Fibroblast of villous mesenchyme (primary cell): ENCODE measurements at regions not wholly inside any gene's neighbourhood (a gene's known extent, or its start where the extent isn't known, plus 50 kb on each side); places are given as distances from the start of the nearest gene placed in this dataset.

Experiments
- DNase-seq: peaks from one replicate; pipeline ENCODE4 v3.0.0-alpha.2; 2010; ENCODE audit warnings: low read depth
- H3K4me3 ChIP-seq: 2 replicates; pipeline ENCODE4 v1.5.1; 2011; ENCODE audit warnings: low read depth, mild to moderate bottlenecking, low read length
- TF ChIP-seq, protein P1 (sequence below): IDR thresholded peaks from 2 replicates; pipeline ENCODE4 v1.5.1; 2012; ENCODE audit warnings: low read depth, mild to moderate bottlenecking, low read length; ENCODE audit not compliant: insufficient read depth

DNA sequence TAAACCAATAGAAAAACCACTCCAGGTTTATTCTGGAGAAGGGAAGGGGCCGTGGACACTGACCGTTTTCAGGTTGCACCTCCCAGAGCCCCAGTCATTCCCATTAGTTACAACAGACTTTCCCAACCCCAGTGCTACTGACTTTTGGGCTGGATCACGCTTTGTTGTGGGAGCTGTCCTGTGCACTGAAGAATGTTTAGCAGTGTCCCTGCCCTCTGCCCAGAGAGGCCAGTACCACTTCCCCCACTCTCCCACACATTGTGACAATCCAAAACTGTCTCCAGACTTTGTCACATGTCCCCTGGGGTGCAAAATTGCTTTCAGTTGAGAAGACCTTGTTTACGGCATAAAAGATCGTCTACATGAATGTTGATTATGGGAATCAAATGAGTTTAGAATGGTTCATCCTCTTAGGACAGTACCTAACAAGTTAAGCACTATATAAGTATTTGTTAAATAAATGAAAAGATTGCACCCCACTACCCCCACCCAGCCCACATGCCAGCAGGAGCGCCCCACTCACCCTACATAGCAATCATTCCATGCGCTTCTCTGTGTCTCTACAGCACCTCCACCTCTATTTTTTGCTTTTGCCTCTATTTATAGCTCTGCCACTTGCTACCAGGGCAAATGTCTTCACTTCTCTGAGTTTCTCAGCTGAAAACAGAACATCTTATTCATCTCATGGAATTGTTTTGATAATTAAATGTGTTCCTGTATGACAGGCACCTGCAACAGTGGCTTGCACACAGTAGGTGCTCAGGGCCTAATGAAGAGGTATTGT lies 104.9 kb downstream of the AXIN2 start:
- TF ChIP-seq, protein P1, sequence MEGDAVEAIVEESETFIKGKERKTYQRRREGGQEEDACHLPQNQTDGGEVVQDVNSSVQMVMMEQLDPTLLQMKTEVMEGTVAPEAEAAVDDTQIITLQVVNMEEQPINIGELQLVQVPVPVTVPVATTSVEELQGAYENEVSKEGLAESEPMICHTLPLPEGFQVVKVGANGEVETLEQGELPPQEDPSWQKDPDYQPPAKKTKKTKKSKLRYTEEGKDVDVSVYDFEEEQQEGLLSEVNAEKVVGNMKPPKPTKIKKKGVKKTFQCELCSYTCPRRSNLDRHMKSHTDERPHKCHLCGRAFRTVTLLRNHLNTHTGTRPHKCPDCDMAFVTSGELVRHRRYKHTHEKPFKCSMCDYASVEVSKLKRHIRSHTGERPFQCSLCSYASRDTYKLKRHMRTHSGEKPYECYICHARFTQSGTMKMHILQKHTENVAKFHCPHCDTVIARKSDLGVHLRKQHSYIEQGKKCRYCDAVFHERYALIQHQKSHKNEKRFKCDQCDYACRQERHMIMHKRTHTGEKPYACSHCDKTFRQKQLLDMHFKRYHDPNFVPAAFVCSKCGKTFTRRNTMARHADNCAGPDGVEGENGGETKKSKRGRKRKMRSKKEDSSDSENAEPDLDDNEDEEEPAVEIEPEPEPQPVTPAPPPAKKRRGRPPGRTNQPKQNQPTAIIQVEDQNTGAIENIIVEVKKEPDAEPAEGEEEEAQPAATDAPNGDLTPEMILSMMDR, result no peak
- H3K4me3 ChIP-seq, result no peak overlapping the region
- no peak for DNase-seq

DNA sequence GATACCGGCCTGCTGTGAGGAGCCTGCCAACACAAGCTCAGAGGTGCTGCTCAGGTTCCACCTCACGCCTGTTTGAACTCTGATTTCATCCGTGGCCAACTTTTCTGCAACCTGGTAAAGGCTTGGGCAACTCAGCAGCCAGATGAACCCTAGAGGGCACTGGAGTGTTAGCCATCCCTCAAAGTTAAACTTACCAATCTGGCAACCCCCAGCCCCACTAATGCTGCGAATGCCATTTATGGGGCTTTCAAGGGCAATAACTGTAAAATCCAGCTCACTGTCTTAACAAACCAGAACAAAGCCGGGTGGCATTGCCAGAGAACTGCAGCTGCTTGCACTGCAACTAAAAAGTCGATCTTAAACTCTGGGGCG lies 105.5 kb downstream of the AXIN2 start:
- no peak overlapping the region for H3K4me3 ChIP-seq
- TF ChIP-seq, protein P1, result peak; percentile 51
- peak; percentile 20 for DNase-seq

DNA sequence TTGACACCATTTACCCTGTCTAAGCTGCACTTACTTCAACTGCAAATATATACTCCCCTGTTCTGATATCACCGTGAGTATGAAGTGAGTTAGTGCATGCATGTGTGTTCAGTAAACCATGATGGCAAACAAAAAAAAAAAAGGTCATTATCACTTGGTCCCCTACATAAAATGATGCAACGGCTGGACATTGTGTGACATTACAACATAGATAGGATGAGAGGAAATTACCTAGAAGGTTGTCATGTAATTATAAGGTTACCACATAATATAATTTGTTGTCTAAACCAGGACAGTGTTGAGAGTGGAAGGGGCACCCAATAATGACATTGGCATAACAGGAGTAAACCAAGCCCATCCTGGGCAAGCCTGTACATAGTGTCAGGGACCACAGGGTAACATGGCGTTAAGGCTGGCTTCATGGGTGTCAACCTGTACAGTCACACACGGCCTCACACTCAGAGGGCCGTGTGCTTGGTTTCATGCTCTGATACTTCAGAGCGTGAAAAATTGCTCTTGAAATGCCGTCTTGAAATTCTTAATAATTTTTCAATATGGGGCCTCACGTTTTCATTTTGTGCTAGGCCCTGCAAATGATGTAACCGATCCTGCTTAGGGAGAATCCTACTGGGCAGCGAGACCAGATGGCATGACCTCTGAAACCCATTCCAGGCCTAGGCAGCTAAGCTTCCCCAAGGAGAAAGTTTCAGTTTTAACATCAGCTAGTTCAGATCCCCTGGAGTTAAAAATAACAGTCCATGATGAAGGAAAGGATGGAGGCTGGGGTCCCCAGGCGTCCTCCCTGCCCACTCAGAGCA lies 106.1 kb downstream of the AXIN2 start:
- TF ChIP-seq, protein P1, result no peak
- H3K4me3 ChIP-seq, result no peak overlapping the region

DNA sequence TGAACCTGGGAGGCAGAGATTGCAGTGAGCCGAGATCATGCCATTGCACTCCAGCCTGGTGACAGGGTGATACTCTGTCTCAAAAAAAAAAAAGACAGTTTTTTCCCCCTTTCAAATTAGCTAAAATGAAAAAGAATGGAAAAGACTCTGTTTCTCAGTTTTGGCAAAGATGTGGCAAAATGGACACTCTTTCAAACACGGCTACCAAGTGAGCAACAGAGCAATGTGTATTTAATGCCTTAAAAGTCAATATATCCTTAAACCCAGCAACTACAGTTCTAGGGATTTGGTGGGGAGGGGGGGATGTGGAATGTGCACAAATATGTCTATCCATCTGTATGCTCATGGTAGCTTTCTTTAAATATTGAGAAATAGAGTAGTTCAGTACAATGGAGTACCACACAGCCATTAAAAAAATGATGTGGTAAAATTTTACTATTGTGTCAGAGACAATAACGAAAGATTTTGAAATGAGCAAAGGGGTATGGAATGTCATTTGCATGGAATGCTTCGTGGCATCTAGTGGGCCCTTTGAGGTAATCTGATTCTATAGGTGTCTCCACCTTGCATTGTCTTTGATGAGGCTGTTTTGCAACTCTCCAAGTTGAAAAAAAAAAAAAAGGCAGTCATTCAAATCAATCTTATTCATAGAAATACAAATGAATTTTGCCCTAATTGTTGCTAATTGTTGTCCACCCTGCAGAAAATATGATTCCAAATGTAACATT lies 108.1 kb downstream of the AXIN2 start:
- DNase-seq, result no peak
- no peak overlapping the region for H3K4me3 ChIP-seq
- TF ChIP-seq, protein P1, result no peak

More for the DNA sequence above, 106.1 kb downstream of the AXIN2 start:
- no peak for DNase-seq

DNA sequence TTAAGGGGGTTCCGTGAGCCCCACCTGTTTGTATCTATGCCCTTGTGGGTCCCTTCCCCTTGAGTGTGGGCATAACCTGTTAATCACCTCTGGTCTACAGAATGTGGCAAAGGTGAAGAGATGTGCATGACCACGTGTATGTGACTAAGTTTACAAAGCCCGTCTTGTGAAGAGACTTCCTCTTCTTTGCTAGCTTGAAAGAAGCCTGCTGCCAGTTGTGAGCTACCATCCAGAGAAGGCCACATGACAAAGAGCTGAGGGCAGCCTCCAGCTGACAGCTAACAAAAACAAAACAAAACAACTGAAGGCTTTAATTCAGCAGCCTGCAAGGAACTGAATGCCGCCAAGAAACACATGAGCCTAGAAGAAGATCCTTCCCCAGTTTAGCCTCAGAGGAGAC lies 112.0 kb downstream of the AXIN2 start:
- DNase-seq, result no peak
- no peak overlapping the region for H3K4me3 ChIP-seq
- TF ChIP-seq, protein P1, result no peak

DNA sequence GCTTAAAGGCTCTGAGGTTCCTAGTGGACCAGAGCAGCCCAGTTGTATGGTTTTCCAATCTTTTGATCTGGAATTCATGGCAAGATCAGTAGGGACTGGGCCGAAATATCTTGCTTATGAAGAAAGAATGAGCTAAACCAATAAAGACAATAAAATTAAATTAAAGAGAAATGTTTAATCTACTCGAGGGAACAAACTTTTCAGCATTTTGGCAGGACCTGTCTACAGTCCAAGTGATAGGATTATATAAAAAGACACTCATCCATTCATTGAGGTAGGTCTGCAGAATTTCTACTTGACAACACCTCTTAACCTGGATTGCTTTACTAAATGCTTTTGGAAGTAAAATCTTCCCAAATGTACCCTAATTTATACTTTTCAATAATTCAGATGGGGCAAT lies 113.6 kb downstream of the AXIN2 start:
- TF ChIP-seq, protein P1, result no peak
- H3K4me3 ChIP-seq, result no peak overlapping the region
- DNase-seq, result no peak
